DOHH2 (cell line): ENCODE measurements at regions not wholly inside any gene's neighbourhood (a gene's known extent, or its start where the extent isn't known, plus 50 kb on each side); places are given as distances from the start of the nearest gene placed in this dataset.

Source experiments
- H3F3A ChIP-seq: fragments of 200-600 bp; sonication (generic), shearing (Covaris generic); 2 replicates; pipeline ENCODE4 v1.6.0; 2016; ENCODE audit warnings: antibody characterized with exemption, mild to moderate bottlenecking; ENCODE audit not compliant: control insufficient read depth, insufficient read depth
- H3K27ac ChIP-seq: fragments of 200-600 bp; sonication (generic); 2 replicates; pipeline ENCODE4 v1.5.1; 2014; ENCODE audit warnings: low read depth, mild to moderate bottlenecking, low read length, moderate library complexity
- H3K27me3 ChIP-seq: fragments of 200-600 bp; sonication (generic); 2 replicates; pipeline ENCODE4 v1.6.1; 2014; ENCODE audit warnings: mild to moderate bottlenecking, low read length, mixed read lengths; ENCODE audit not compliant: control insufficient read depth
- H3K36me3 ChIP-seq: fragments of 200-600 bp; sonication (generic); 2 replicates; pipeline ENCODE4 v1.6.1; 2014; ENCODE audit warnings: mild to moderate bottlenecking, low read length, moderate library complexity, mixed read lengths; ENCODE audit not compliant: control insufficient read depth
- H3K4me1 ChIP-seq: fragments of 200-600 bp; sonication (generic); 2 replicates; pipeline ENCODE4 v1.6.1; 2014; ENCODE audit warnings: mild to moderate bottlenecking, low read length, mixed read lengths; ENCODE audit not compliant: control insufficient read depth
- H3K4me2 ChIP-seq: fragments of 200-600 bp; sonication (generic); 2 replicates; pipeline ENCODE4 v1.6.0; 2014; ENCODE audit warnings: mild to moderate bottlenecking, low read length, moderate library complexity
- H3K4me3 ChIP-seq: fragments of 200-600 bp; sonication (generic); 2 replicates; pipeline ENCODE4 v1.5.1; 2014; ENCODE audit warnings: mild to moderate bottlenecking, low read length, mixed read lengths
- H3K79me2 ChIP-seq: fragments of 200-600 bp; sonication (generic); 2 replicates; pipeline ENCODE4 v1.6.1; 2014; ENCODE audit warnings: mild to moderate bottlenecking, low read length, mixed read lengths; ENCODE audit not compliant: control insufficient read depth
- H3K9me2 ChIP-seq: fragments of 200-600 bp; sonication (generic); replicated peaks from 2 replicates; pipeline ENCODE4 v1.6.1; 2014; ENCODE audit warnings: mild to moderate bottlenecking, low read length, mixed read lengths; ENCODE audit not compliant: control insufficient read depth
- H3K9me3 ChIP-seq: fragments of 200-600 bp; sonication (generic); 2 replicates; pipeline ENCODE4 v1.6.1; 2014; ENCODE audit warnings: antibody characterized with exemption, low read length, mixed read lengths; ENCODE audit not compliant: control insufficient read depth, insufficient read depth
- H4K20me1 ChIP-seq: fragments of 200-600 bp; sonication (generic); 2 replicates; pipeline ENCODE4 v1.6.0; 2014; ENCODE audit warnings: low read depth, mild to moderate bottlenecking, antibody characterized with exemption, low read length, moderate library complexity; ENCODE audit not compliant: control insufficient read depth, insufficient read depth
- EZH2phosphoT487 ChIP-seq: fragments of 200-600 bp; sonication (generic); IDR thresholded peaks from 2 replicates; pipeline ENCODE4 v1.6.1; 2017; ENCODE audit warnings: borderline replicate concordance, mild to moderate bottlenecking, antibody characterized with exemption, low read length, moderate library complexity, mixed read lengths
- TF ChIP-seq, protein P1 (sequence below): fragments of 200-600 bp; sonication (generic); IDR thresholded peaks from one replicate; pipeline ENCODE4 v1.5.1; 2014; ENCODE audit warnings: antibody characterized with exemption, mild to moderate bottlenecking, low read depth, low read length; ENCODE audit not compliant: poor library complexity, severe bottlenecking

DNA sequence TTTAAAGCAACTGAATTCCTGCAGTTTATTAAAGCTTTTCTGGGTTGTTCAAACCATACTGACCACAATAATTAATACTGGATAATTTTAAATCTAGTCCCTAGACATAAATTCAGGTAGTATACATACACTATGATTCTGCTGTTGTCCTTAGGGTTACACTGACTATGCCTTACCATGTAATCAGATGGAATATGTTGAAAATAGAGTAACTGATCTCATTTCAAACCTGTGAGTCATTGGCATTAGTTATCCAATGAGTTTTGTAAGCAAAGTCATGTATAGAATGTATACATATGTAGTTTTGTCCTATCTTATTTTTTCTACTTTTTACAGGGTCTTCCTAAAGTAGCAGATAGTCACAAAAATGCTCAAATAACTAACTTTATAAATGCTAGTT is 517.1 kb upstream of the CCDC54 start:
- no peak overlapping the region for H3K27ac ChIP-seq
- no peaks in the 10 kb centered on the region for H3K36me3 ChIP-seq
- H4K20me1 ChIP-seq, result no peaks in the 10 kb centered on the region
- H3K9me3 ChIP-seq, result no peaks in the 10 kb centered on the region
- no peaks in the 10 kb centered on the region for H3F3A ChIP-seq
- H3K9me2 ChIP-seq, result no peaks in the 10 kb centered on the region
- no peaks in the 10 kb centered on the region for H3K79me2 ChIP-seq
- H3K4me2 ChIP-seq, result no peak overlapping the region
- H3K27me3 ChIP-seq, result no peaks in the 10 kb centered on the region
- TF ChIP-seq EZH2phosphoT487, result no peak
- TF ChIP-seq, protein P1, sequence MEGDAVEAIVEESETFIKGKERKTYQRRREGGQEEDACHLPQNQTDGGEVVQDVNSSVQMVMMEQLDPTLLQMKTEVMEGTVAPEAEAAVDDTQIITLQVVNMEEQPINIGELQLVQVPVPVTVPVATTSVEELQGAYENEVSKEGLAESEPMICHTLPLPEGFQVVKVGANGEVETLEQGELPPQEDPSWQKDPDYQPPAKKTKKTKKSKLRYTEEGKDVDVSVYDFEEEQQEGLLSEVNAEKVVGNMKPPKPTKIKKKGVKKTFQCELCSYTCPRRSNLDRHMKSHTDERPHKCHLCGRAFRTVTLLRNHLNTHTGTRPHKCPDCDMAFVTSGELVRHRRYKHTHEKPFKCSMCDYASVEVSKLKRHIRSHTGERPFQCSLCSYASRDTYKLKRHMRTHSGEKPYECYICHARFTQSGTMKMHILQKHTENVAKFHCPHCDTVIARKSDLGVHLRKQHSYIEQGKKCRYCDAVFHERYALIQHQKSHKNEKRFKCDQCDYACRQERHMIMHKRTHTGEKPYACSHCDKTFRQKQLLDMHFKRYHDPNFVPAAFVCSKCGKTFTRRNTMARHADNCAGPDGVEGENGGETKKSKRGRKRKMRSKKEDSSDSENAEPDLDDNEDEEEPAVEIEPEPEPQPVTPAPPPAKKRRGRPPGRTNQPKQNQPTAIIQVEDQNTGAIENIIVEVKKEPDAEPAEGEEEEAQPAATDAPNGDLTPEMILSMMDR, result no peak
- H3K4me1 ChIP-seq, result no peaks in the 10 kb centered on the region
- H3K4me3 ChIP-seq, result no peak overlapping the region

DNA sequence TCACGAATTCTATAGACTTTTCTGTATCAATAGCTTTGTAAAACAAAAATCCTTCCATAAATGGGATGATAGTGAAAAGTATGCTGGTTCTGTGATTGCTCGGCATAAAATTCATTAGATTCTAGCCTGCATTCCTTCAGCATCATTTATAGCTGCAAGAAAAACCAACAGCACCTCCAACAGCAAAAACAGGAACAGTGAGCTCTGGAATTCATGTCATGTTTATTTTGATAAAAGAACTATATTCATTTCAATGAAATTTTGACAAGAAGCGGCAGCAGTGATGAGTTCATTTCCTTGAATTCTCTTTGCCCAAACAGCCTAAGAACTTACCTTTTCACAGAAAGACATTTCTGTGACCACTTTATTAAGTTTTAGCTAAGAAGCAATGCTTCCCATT is 515.2 kb upstream of the CCDC54 start:
- Histone ChIP-seq H3K27me3 (no peaks in the 10 kb centered on the region), H4K20me1 (no peaks in the 10 kb centered on the region), H3K9me2 (no peaks in the 10 kb centered on the region), H3K4me1 (no peaks in the 10 kb centered on the region), H3K79me2 (no peaks in the 10 kb centered on the region), H3K4me3 (no peak overlapping the region), H3F3A (no peaks in the 10 kb centered on the region), H3K4me2 (no peak overlapping the region), H3K36me3 (no peaks in the 10 kb centered on the region), H3K27ac (no peak overlapping the region), H3K9me3 (no peaks in the 10 kb centered on the region)
- TF ChIP-seq, protein P1, result no peak
- no peak for TF ChIP-seq EZH2phosphoT487

DNA sequence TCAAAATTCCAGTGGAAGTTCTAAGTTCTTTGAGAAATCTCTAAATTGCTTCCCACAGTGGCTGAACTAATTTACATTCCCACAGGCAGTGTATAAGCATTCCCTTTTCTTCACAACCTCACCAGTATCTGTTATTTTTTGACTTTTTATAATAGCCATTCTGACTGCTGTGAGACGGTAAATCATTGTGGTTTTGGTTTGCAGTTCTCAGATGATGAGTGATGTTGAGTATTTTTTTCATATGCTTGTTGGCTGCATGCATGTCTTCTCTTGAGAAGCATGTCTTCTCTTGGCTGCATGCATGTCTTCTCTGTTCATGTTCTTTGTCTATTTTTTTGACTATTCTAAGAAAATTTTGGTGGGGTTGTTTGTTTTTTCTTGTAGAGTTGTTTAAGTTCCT is 499.6 kb upstream of the CCDC54 start:
- no peaks in the 10 kb centered on the region for H3K27me3 ChIP-seq
- H3K27ac ChIP-seq, result no peak overlapping the region
- no peaks in the 10 kb centered on the region for H3K9me3 ChIP-seq
- no peak overlapping the region for H3K4me2 ChIP-seq
- no peaks in the 10 kb centered on the region for H3F3A ChIP-seq
- H3K4me3 ChIP-seq, result no peak overlapping the region
- no peaks in the 10 kb centered on the region for H3K36me3 ChIP-seq
- H3K4me1 ChIP-seq, result no peaks in the 10 kb centered on the region
- no peak for TF ChIP-seq EZH2phosphoT487
- TF ChIP-seq, protein P1, result no peak
- no peaks in the 10 kb centered on the region for H3K9me2 ChIP-seq
- H4K20me1 ChIP-seq, result no peaks in the 10 kb centered on the region
- no peaks in the 10 kb centered on the region for H3K79me2 ChIP-seq

DNA sequence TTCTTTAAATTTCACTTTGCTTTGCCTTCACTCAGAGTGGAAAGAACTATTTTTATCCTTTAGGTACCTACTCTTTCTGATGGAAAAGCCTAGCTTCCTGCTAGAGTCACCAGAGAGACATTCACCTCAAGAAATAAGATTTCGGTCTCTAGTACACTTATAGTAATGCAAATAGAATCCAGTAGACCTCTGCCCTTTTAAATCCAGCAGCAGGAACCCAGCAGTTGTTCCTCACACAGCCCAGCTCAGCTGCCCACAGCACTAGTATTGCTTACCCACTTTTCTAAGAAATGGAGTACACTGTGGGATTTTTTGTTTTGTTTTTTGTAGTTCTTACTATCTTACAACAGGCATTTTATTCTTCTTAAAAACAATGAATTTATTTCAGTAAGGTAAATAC is 497.0 kb upstream of the CCDC54 start:
- Histone ChIP-seq H3K27me3 (no peaks in the 10 kb centered on the region), H3K79me2 (no peaks in the 10 kb centered on the region), H3K9me3 (no peaks in the 10 kb centered on the region), H3K4me2 (no peak overlapping the region), H3K4me3 (no peak overlapping the region), H3K36me3 (no peaks in the 10 kb centered on the region), H3K9me2 (no peaks in the 10 kb centered on the region), H3F3A (no peaks in the 10 kb centered on the region), H3K27ac (no peak overlapping the region), H3K4me1 (no peaks in the 10 kb centered on the region), H4K20me1 (no peaks in the 10 kb centered on the region)
- TF ChIP-seq EZH2phosphoT487, result no peak
- TF ChIP-seq, protein P1, result no peak
